SK-N-SH treated with all-trans-retinoic acid at 6 μM for 48 hours (cell line): ENCODE measurements at regions not wholly inside any gene's neighbourhood (a gene's known extent, or its start where the extent isn't known, plus 50 kb on each side); places are given as distances from the start of the nearest gene placed in this dataset.

Experiments
- ATAC-seq: fragments of 200-7000 bp; cut with Tn5 transposase; 3 replicates; pipeline ENCODE4 v1.9.1; 2020; ENCODE audit warnings: mild to moderate bottlenecking, moderate library complexity
- ARNTL ChIP-seq: fragments of 450-650 bp; formaldehyde crosslinking; IDR thresholded peaks from 2 replicates; pipeline ENCODE4 v1.5.0; 2020; ENCODE audit warnings: low read depth, mild to moderate bottlenecking, moderate library complexity, borderline replicate concordance
- BACH2 ChIP-seq: fragments of 250-450 bp; sonication (Bioruptor Pico); IDR thresholded peaks from 2 replicates; pipeline ENCODE4 v1.9.0; 2021; ENCODE audit warnings: mild to moderate bottlenecking, borderline replicate concordance
- CREB5 ChIP-seq: fragments of 250-450 bp; sonication (Bioruptor Pico); IDR thresholded peaks from 2 replicates; pipeline ENCODE4 v1.5.1; 2020; ENCODE audit warnings: low read depth, mild to moderate bottlenecking, moderate library complexity
- CSDC2 ChIP-seq: fragments of 250-450 bp; sonication (Bioruptor Pico); IDR thresholded peaks from 2 replicates; pipeline ENCODE4 v1.5.0; 2020; ENCODE audit warnings: mild to moderate bottlenecking, moderate library complexity
- CSRNP3 ChIP-seq: fragments of 250-450 bp; sonication (Bioruptor Pico); IDR thresholded peaks from 2 replicates; pipeline ENCODE4 v1.5.1; 2021; ENCODE audit warnings: mild to moderate bottlenecking, moderate library complexity
- ESRRG ChIP-seq: fragments of 250-450 bp; sonication (Bioruptor Pico); IDR thresholded peaks from 2 replicates; pipeline ENCODE4 v1.6.1; 2021; ENCODE audit warnings: mild to moderate bottlenecking
- GLIS3 ChIP-seq: fragments of 250-450 bp; sonication (Bioruptor Pico); IDR thresholded peaks from 2 replicates; pipeline ENCODE4 v1.5.0; 2020; ENCODE audit warnings: mild to moderate bottlenecking, moderate library complexity
- OSR1 ChIP-seq: fragments of 250-450 bp; sonication (Bioruptor Pico); IDR thresholded peaks from 2 replicates; pipeline ENCODE4 v1.8.0; 2022; ENCODE audit warnings: moderate library complexity, mild to moderate bottlenecking, inconsistent platforms
- PATZ1 ChIP-seq: fragments of 250-450 bp; sonication (Bioruptor Pico); IDR thresholded peaks from 2 replicates; pipeline ENCODE4 v1.8.0; 2020; ENCODE audit warnings: mild to moderate bottlenecking, moderate library complexity, borderline replicate concordance
- RARB ChIP-seq: fragments of 250-450 bp; sonication (Bioruptor Pico); IDR thresholded peaks from 2 replicates; pipeline ENCODE4 v1.8.0; 2021; ENCODE audit warnings: mild to moderate bottlenecking, moderate library complexity
- TCF4 ChIP-seq: fragments of 250-450 bp; sonication (Bioruptor Pico); IDR thresholded peaks from 2 replicates; pipeline ENCODE4 v1.8.0; 2021; ENCODE audit warnings: mild to moderate bottlenecking, moderate library complexity, borderline replicate concordance
- TOX ChIP-seq: fragments of 250-450 bp; sonication (Bioruptor Pico); IDR thresholded peaks from 2 replicates; pipeline ENCODE4 v1.8.0; 2021; ENCODE audit warnings: mild to moderate bottlenecking, moderate library complexity, borderline replicate concordance
- TSHZ2 ChIP-seq: fragments of 250-450 bp; sonication (Bioruptor Pico); IDR thresholded peaks from 2 replicates; pipeline ENCODE4 v1.5.0; 2020; ENCODE audit warnings: mild to moderate bottlenecking, moderate library complexity
- ZC3H10 ChIP-seq: fragments of 250-450 bp; sonication (Bioruptor Pico); IDR thresholded peaks from 2 replicates; pipeline ENCODE4 v1.5.1; 2021; ENCODE audit warnings: mild to moderate bottlenecking, moderate library complexity
- ZFP3 ChIP-seq: fragments of 250-450 bp; sonication (Bioruptor Pico); IDR thresholded peaks from 2 replicates; pipeline ENCODE4 v1.5.0; 2020; ENCODE audit warnings: mild to moderate bottlenecking, moderate library complexity
- ZFP30 ChIP-seq: fragments of 450-650 bp; formaldehyde crosslinking; IDR thresholded peaks from 2 replicates; pipeline ENCODE4 v1.5.0; 2022; ENCODE audit warnings: mild to moderate bottlenecking, moderate library complexity
- ZNF565 ChIP-seq: fragments of 450-650 bp; formaldehyde crosslinking; conservative IDR thresholded peaks from 2 replicates; pipeline ENCODE4 v1.5.0; 2020; ENCODE audit warnings: low read depth, mild to moderate bottlenecking, moderate library complexity
- ZNF70 ChIP-seq: fragments of 450-650 bp; formaldehyde crosslinking; IDR thresholded peaks from 2 replicates; pipeline ENCODE4 v1.5.0; 2020; ENCODE audit warnings: mild to moderate bottlenecking, moderate library complexity
- ZNF8 ChIP-seq: fragments of 450-650 bp; formaldehyde crosslinking; IDR thresholded peaks from 2 replicates; pipeline ENCODE4 v1.5.0; 2020; ENCODE audit warnings: mild to moderate bottlenecking, moderate library complexity
- TF ChIP-seq, protein P1 (sequence below): fragments of 250-450 bp; sonication (Bioruptor Pico); IDR thresholded peaks from 2 replicates; pipeline ENCODE4 v1.8.0; 2021; ENCODE audit warnings: low read depth, mild to moderate bottlenecking, moderate library complexity, borderline replicate concordance

DNA sequence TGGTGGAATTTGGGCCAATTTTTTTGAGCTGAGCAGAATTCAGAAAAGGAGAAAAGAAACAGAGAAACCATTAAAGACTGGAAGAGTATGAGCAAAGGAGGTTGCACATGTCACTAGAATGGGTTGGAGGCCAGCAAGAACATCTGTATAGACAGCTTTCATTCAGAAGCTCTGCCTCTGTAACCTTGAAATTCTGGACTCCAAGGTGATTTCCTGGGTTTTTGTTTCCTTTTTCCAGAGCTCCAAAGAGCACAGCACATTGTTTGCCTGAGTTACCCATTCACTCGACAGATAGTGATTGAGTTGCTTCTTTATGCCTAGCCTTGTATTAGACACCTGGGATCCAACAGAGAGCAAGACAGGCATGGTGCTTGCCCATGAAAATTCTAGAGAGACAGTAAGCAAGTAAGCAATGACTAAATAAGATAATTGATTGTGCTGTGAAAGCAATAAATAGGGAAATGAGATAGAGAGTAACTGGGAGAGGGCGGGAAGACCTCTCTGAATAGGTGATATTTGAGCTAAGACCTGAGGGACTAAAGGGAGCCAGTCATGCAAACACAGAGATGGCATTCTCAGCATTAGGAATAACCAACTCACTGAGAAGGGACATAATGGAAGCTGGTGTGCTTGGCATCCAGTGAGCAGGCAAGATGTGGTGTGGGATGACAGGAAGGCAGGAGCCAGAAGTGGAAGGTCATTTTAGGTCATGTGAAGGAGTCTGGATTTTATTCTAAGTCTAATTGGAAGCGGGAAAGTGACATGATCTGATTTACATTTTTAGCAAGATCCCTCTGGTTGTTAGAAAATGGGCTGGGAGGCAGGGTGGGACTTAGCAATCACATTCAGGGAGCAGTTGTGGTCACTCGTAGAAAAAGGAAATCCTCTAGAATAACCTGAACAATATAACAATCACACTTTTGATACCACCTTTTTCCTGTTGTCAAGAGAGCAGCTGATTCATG, 197.5 kb downstream of the HS3ST3A1 start:
- TF ChIP-seq TCF4 (CRISPR knock-in tag): peak; percentile 46; the same call in 1 of the 2 replicates
- TF ChIP-seq RARB (CRISPR knock-in tag): no peak
- ATAC-seq: peak; percentile 81

DNA sequence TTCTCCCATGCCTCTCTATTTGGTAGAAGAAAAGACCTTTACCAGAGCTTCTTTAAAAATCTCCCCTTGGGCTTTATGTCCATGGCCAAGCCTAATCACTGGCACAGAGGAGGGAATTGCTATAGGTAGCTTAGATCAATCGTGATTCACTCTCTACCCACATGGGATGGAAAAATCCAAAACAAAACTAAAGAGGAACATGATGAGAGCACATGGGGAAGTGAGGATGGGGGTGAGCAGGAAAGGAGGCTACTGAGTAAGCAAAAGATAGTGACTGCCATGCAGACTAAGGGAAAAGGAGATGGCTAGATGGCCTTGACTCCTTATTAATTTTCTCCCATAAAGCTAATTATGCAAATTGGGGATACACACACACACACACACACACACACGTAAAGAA, 201.2 kb downstream of the HS3ST3A1 start:
- no peak for ATAC-seq
- TF ChIP-seq ZNF70 (CRISPR knock-in tag): no peak
- TF ChIP-seq TCF4 (CRISPR knock-in tag): no peak
- no peak for TF ChIP-seq ZC3H10 (CRISPR knock-in tag)
- no peak for TF ChIP-seq ZFP3 (CRISPR knock-in tag)
- no peak for TF ChIP-seq GLIS3 (CRISPR knock-in tag)
- no peak for TF ChIP-seq ZFP30 (CRISPR knock-in tag)
- no peak for TF ChIP-seq ZNF8 (CRISPR knock-in tag)
- TF ChIP-seq TOX (CRISPR knock-in tag): no peak
- TF ChIP-seq BACH2 (CRISPR knock-in tag): no peak
- TF ChIP-seq ESRRG (CRISPR knock-in tag): no peak
- no peak for TF ChIP-seq ZNF565
- TF ChIP-seq CSDC2 (CRISPR knock-in tag): no peak
- TF ChIP-seq, protein P1, sequence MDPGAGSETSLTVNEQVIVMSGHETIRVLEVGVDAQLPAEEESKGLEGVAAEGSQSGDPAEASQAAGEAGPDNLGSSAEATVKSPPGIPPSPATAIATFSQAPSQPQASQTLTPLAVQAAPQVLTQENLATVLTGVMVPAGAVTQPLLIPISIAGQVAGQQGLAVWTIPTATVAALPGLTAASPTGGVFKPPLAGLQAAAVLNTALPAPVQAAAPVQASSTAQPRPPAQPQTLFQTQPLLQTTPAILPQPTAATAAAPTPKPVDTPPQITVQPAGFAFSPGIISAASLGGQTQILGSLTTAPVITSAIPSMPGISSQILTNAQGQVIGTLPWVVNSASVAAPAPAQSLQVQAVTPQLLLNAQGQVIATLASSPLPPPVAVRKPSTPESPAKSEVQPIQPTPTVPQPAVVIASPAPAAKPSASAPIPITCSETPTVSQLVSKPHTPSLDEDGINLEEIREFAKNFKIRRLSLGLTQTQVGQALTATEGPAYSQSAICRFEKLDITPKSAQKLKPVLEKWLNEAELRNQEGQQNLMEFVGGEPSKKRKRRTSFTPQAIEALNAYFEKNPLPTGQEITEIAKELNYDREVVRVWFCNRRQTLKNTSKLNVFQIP (CRISPR knock-in tag): no peak
- TF ChIP-seq, all 23 proteins: peak for 0

GRCh38 chr17:13398853-13399252, 202.9 kb downstream of the HS3ST3A1 start:
- no peak for TF ChIP-seq OSR1
- TF ChIP-seq ARNTL: no peak
- TF ChIP-seq ESRRG (CRISPR knock-in tag): no peak
- TF ChIP-seq PATZ1 (CRISPR knock-in tag): no peak
- TF ChIP-seq, protein P1 (CRISPR knock-in tag): no peak
- no peak for TF ChIP-seq CSDC2 (CRISPR knock-in tag)
- no peak for TF ChIP-seq CREB5 (CRISPR knock-in tag)
- no peak for TF ChIP-seq CSRNP3 (CRISPR knock-in tag)
- no peak for TF ChIP-seq ZNF8 (CRISPR knock-in tag)
- no peak for TF ChIP-seq ZFP3 (CRISPR knock-in tag)
- no peak for TF ChIP-seq ZNF70 (CRISPR knock-in tag)
- TF ChIP-seq TSHZ2 (CRISPR knock-in tag): no peak
- no peak for TF ChIP-seq ZC3H10 (CRISPR knock-in tag)
- TF ChIP-seq ZFP30 (CRISPR knock-in tag): no peak
- no peak for TF ChIP-seq TCF4 (CRISPR knock-in tag)
- no peak for ATAC-seq
